HG02759 (cell line): ENCODE measurements at regions not wholly inside any gene's neighbourhood (a gene's known extent, or its start where the extent isn't known, plus 50 kb on each side); places are given as distances from the start of the nearest gene placed in this dataset.
"Not testable (repeated sequence)": the region's sequence is repeated elsewhere in the genome, so short reads cannot be mapped to it uniquely, and the experiment has no call there.

Experiments used
- ATAC-seq: cut with Tn5 transposase; IDR thresholded peaks from one replicate; pipeline ENCODE4 v1.9.1; 2021; ENCODE audit warnings: mild to moderate bottlenecking, moderate library complexity; ENCODE audit not compliant: unreplicated experiment

DNA sequence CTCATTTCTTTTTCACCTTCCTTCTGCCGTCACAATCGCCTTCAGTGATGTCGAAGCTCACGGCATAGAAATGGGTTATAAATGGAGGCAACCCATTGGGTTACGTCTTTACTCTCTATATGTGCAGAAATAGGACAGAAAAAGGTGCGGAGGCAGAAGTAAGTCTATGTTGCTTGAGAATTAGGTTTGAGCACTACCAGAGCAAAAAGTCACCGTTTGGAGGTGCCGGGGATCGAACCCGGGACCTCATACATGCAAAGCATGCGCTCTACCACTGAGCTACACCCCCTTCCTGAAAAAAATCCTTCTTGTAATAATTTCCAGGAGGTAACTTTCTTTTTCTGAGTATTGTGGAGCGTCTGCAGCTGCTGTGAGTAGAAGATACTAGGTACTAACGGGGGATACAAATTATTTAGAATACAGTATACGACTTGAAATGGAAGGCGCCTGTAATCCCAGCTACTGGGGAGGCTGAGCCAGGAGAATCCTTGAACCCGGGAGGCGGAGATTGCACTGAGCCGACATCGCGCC is 134.2 kb downstream of the TRIM27 start:
- ATAC-seq, result no peak

DNA sequence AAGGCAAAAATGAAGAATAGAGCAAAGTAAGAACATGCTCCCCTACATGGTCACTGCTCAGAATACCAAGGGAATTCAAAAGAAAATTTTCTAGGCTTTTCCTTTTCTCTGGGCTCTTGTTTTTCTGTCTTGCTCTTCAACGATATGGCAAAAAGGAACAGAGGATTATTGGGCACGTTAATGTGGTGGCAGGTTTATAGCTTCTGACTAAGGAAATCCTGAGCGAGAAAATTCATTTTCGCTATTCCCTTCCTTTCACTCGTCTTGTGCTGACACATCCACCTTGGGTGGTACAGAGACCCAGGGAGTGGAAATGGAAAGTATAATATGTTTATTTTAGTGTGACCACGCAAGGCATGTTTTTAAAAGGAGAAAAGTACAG is 132.8 kb downstream of the TRIM27 start:
- ATAC-seq, result no peak

DNA sequence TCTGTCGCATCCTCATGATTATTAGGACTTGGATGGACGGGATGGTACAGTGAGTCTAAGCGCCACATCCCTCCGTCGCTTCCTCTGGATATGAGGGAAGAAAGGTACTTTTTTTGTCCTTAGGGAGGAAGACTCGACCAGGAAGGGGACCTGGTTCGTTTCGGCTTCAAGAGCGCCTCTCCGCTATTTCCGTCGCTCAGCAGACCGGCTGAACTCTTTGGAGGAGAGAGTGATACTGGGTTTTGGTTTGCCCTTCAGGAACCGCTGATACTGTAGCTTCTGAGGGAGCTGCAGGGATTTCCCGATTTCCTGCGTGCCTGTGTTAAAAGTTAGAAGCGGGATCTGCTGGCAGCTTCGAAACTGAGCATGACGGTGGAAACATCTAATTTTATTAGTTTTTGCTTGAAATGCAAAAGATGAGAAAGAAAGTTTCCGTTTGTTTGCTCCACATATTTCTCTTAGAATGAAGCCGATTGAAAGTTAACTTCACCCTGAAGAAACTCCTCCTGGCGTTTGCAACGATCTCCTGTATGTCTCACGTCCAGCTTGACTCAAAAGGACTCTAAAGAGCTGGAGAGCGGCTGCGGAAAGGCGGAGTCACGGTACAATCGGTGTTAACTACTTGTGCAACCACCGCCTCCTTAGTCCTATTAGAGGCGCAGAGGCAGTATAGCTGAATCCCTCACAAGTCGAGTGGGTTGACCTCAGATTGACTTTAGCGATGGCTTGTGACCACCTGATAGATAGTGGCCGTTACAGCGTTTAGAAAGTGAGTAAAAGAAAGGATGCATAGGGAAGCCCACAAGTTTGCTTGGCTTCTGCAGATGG is 129.4 kb downstream of the TRIM27 start:
- ATAC-seq, result no peak

DNA sequence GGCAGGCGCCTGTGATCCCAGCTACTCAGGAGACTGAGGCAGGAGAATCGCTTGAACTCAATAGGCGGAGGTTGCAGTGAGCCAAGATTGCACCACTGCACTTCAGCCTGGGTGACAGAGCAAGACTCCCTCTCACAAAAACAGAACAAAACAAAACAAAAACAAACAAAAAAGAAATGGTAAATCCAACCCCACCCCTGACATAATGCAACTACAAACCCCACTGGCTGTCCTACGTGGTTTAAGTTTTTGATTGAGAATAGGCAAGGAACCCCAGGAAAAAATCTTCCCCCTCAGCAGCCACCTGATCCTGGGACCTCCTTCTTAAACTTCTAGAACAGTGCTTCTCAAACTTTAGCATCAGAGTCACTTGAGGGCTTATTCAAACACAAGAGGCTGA is 123.1 kb downstream of the TRIM27 start:
- not testable (repeated sequence) for ATAC-seq

DNA sequence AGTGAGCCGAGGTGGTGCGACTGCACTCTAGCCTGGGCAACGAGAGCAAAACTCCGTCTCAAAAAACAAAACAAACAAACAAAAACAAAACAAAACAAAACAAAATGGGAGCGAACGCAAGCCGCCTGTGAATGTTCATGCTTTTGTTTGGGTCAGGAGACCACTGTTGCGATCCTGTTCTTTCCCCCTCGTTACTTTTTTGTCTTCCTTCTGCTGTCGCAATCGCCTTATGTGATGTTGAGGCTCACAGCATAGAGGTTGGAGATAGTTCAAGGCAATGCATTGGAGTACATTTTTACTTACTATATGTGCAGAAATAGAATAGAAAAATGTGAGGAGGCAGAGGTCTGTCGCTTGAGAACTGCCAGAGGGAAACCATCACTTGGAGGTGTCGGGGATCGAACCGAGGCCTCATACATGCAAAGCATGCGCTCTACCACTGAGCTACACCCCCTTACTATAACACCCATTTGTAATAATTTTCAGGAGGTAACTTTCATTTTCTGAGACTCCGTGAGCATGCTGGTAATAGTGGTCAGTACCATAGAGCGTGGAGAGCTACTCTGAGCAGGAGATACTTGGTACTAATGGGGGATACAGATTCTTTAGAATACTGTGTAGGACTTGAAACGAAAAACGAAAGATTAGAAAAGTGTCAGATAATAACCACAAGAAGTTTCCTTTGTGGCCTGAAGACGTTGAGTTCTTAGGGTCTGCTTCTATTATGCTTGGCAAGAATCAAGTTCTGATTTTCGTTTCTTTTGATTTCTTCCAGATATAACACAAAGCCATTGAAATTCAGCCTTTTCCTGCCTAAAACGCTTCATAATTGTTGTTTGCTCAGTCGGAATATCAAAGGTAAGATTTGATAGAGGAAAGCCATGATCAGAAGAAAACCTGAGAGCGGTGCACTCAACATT is 121.1 kb downstream of the TRIM27 start:
- ATAC-seq, result peak; percentile 56

DNA sequence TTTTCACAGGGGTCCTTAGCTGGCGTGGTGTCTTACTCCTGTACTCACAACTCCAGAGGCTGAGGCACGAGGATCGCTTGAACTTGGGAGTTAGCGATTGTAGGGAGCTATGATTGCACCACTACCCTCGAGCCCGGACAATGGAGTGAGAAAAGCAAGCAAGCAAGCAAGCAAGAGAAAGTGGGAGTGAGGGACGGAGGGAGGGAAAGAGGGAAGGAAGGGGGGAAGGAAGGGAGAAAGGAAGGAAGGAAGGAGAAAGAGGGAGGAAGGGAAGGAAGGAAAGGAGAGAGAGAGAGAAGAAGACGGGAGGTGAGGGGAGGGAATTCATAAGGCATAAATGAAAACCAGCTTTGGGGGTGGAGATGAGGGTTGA is 120.5 kb downstream of the TRIM27 start:
- no peak for ATAC-seq

DNA sequence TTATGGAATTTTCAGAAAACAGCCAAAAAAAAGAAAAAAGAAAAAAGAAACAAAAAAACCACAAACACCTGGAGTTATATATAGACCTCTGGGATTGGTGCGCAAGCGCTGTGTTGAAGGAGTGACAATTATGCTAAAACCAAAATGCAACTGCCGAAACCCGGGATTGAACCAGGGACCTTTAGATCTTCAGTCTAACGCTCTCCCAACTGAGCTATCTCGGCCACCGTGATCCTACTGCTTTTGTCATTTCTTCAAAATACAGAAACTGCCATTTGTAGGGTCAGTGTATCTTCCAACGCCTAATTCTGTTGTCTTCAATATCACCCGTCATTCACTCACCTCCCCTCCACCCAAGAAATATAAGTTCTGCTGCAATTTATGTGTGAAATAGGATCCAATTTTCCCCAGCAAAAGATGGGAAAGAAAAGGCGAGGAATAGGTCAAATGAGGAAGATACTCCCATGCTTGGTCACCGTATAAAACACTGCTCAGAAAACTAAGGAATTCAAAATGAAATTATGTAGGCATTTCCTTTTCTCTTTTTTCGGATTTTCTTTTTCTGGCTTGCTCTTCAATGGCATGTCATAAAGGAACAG is 116.0 kb downstream of the TRIM27 start:
- ATAC-seq, result no peak

DNA sequence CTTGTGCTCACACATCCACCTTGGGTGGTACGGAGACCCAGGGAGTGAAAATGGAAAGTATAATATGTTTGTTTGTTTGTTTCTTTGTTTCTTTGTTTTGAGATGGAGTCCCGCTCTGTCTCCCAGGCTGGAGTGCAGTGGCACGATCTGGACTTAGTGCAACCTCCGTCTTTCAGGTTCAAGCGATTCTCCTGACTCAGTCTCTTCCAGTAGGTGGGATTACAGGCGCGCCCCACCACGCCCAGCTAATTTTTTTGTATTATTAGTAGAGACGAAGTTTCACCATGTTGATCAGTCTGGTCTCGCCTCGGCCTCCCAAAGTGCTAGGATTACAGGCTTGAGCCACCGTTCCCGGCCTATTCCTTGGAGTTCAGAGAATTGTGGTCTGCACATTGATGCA is 115.4 kb downstream of the TRIM27 start:
- ATAC-seq, result no peak

DNA sequence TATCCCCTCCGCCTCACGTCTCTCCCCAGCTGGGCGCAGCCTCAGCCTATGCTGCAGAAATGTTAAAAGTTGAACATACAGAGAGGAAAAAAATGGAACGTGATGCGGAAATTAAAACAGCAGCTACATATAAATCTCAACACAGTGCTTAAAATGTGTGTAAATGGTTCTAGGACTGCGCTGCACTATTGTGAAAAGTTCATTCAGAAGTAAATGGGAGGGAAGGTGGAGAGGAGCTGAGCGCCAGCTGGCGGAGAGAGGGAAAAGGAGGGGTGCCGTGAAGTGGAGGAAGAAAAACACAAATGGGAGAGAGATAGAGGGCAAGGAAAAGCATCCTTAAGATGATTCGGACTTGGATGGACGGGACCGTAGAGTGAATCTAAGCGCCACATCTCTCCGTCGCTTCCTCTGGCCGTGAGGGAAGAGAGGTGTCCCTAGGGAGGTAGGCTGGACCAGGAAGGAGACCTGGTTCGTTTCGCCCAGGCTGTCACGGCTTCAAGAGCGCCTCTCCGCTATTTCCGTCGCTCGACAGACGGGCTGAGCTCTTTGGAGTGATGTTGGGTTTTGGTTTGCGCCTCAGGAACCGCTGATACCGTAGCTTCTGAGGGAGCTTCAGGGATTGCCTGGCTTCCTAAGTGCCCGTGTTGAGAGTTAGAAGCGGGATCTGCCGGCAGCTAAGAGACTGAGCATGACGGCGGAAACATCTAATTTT is 113.7 kb downstream of the TRIM27 start:
- no peak for ATAC-seq

DNA sequence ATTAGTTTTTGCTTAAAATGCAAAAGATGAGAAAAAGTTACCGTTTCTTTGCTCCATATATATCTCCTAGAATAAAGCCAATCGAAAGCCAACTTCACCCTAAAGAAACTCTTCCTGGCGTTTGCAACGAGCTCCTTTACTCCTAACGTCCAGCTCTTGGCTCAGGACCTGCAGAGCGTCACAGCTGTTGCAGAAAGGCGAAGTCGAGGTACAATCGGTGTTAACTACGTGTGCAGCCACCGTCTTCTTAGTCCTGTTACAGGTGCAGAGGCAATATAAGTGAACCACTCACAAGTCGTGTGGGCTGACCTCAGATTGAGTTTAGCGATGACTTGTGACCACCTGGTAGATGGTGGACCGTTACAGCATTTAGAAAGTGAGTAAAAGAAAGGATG is 113.1 kb downstream of the TRIM27 start:
- no peak for ATAC-seq

DNA sequence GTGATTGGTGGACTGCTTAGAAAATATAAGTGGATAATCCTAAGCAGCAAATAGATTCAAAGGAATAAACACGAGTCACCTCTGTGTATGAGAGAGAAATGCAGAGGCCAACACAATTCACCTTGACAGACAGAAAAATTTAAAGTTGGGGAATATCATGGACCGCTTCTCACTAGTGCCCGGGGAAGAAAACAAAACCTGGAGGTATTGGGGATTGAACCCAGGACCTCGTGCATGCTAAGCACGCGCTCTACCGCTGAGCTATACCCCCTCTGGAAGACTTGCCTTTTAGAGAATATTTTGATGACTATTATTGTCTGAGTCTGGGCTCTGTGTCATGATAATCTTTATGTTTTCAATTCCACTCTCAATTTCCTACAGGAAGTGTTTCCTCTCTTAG is 111.9 kb downstream of the TRIM27 start:
- no peak for ATAC-seq

DNA sequence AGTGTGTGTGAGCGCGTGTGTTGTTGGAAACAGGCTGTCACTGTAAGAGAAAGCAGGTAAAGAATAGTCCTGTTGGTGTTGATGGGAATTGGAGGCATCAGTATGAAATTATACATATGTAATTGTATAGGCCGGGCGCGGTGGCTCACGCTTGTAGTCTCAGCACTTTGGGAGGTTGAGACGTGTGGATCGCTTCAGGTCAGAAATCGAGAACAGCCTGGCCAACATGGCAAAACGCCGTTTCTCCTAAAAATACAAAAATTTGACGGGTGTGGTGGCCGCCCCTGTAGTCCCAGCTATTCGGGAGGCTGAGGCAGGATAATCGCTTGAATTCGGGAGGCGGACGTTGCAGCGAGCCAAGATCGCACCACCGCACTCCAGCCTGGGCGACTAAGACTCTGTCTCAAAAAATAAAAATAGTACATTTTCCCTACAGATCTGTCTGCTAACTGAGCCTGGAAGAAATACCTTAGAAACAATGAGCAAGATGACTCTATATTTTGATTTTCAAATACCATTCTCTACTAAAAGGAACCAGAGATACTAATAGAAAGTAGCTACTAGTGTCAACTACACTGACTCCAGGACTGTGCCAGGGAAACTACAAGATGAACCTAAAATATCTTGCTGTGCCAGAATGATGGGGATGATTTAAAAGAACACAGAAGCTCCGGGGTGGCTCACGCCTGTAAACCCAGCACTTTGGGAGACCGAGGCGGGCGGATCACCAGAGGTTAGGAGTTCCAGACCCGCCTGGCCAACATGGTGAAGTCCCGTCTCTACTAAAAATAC is 110.8 kb downstream of the TRIM27 start:
- ATAC-seq, result no peak

DNA sequence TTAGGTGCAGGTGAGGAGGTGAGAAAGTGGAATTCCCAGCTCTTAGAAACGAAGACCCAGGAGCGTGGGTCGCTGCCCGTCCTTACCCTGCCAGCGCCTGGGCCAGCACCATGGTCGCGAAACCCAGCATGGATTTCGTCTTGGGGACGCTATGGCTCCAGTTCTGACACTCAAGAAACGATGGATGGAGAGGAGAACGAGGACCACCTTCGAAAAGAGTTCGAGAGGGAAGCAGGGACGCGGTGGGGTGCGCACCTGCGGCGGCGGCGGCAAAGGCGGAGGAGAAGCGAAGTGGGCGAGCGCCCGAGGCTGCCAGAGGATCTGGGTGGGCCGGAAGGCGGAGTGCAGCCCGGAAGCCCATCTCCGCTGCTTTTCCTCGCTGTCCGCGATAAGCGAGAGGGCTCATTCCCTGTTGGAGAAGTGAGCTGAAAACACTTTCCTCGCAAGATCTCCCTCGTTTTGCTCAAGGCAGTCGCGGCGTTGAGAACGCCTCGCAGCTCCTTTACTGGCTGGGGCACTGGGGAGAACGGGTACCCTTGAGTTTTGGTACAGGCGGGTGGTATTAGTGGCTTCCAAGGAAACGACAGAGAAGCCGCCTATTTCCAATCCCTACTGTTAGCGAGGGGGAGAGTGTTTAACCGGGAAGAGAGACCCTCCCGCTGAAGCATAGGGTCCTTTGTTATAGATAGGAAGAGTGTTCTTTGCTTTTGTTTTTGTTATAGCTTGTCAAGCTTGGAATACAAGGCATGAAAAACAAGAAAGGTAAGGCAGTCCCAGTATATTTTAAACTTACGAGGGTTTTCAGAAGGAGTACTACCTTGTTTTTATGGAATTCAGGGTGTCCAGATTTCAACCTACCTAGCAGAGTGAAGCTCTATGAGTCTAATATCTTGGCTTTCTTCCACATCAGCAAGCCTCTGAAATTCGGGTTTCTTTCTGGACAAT is 109.5 kb downstream of the TRIM27 start:
- ATAC-seq, result no peak

DNA sequence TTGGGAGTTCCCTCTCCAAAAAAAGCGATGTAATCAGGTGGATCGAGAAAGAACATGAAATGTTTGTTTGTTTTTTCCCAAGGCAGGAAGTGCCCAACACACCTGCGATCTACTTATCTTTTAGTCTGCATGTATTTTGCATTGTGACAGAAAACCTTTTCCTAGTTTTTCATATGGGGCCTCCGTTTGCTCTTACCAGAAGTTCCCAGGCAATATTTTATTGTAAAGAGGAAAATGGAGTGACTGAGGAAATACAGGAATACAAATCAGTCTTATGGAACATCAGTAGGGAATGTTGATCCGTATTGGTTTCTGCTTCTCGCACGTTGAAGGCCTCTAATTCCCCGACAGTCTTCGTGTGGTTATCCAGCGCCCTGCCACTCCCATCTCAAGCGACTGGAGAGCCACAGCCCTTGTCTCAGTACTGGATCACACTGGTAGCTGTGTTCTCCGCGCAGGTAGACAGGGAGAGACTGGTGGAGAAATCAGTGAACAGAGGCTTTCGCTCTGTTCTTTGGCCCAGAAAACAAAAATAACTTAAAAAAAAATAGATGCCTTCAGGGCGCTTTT is 107.4 kb downstream of the TRIM27 start:
- no peak for ATAC-seq

DNA sequence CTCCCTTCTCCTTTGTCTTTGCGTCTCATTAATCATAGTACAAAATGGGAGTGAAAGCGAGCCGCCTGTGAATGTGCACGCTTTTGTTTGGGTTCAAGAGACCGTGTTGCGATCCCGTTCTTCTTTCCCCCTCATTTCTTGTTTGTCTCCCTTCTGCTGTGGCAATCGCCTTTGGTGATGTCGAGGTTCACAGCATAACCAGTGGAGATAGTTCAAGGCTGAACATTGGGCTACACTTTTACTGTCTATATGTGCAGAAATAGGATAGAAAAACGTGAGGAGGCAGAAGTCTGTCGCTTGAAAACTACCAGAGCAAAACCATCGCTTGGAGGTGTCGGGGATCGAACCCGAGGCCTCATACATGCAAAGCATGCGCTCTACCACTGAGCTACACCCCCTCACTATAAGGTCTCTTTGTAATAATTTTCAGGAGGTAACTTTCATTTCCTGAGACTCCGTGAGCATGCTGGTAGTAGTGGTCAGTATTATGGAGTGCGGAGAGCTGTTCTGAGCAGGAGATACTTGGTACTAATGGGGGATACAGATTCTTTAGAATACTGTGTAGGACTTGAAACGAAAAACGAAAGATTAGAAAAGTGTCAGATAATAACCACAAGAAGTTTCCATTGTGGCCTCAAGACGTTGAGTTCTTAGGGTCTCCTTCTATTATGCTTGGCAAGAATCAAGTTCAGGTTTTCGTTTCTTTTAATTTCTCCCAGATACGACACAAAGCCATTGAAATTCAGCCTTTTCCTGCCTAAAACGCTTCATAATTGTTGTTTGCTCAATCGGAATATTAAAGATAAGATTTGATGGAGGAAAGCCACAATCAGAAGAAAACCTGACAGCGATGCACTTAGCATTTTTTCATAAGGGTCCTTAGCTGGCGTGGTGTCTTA is 106.6 kb downstream of the TRIM27 start:
- ATAC-seq, result no peak

DNA sequence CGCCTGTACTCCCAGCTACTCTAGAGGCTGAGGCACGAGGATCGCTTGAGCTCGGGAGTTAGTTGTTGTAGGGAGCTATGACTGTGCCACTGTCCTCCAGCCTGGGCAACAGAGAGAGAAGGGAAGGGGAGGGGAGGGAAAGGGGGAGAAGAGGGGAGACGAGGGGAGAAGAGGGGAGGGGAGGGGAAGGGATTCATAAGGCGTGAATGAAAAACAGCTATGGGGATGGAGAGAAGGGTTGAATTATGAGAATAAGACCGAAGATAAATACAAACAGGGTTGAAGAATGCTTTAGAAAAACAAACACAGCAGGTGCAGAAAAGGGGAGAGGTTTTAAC is 106.0 kb downstream of the TRIM27 start:
- ATAC-seq, result no peak

DNA sequence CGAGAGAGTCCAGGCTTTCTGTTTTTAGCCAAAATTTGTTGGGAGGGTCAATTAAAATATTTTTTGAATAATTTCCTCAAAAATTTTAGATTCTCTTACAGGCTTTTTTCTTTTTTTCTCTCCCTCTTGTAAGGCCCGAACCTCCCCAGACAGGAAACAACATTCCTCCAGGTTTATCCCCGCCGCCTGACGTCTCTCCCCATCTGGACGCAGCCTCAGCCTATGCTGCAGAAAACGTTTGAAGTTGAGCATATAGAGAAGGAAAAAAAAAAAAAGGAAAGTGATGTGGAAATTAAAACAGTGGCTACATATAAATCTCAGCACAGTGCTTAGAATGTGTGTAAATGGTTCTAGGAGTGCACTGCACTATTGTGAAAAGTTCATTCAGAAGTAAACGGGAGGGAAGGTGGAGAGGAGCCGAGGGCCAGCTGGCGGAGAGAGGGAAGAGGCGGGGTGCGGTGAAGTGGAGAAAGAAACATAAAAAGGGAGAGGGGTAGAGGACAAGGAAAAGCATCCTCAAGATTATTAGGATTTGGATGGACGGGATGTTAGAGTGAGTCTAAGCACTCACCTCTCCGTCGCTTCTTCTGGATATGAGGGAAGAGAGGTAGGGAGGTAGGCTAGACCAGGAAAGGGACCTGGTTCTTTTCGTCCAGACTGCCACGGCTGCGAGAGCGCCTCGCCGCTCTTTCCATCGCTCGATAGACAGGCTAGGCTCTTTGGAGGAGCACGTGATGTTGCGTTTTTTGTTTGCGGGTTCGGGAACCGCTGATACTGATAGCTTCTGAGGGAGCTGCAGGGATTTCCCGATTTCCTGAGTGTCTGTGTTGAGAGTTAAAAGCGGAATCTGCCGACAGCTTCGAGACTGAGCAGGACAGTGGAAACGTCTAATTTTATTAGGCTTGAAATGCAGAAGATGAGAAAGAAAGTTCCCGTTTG is 98.7 kb downstream of the TRIM27 start:
- no peak for ATAC-seq
